ENCODE measurements at regions not wholly inside any gene's neighbourhood (a gene's known extent, or its start where the extent isn't known, plus 50 kb on each side); places are given as distances from the start of the nearest gene placed in this dataset.
"Not testable (repeated sequence)": the region's sequence is repeated elsewhere in the genome, so short reads cannot be mapped to it uniquely, and the experiment has no call there.

GRCh38 chr6:153373869-153374268 is 242.8 kb upstream of the RGS17 start:
- no peak for DNase-seq

- DNase-seq = no peak
Observed at GRCh38 chr6:153368131-153368530, 237.0 kb upstream of the RGS17 start.

DNA sequence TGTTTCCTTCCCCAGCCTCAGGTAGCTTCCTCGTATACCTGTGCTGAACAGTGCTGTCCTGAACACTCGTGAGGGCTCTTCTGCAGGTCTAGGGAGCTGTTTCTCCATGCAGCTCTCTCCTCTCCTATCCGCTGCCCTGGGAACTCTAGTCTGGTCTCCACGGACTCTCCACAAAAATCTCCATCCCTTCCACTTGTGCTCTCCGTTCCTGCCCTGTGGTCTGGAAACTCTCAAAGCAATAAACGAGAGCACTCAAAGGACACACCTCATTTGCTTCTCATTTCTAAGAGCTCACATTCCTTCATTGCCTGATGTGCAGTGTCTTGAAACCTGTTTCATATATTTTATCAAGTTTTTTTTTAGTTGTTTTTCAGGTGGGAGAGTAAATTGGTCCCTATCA is 235.9 kb upstream of the RGS17 start:
- no peak for DNase-seq

GRCh38 chr6:153357391-153357790 is 226.3 kb upstream of the RGS17 start:
- no peak for DNase-seq

DNA sequence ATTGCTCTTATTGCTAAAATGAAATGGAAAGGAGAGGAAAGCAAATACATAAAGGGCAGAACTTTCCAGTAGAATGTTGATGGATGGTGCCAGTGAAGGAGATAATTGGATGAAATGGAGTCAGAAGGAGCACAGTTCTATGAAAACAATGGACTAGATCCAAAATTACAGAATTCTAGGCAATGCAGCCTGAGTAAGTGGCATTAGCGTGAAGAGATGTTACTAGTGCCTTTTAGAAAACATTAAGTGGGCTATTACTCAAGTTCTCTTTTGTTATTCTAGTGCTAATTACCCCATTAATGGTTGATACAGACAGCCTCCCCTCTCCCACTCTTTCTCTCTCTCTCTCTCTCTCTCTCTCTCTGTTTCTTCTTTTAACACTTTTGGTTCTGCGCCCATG is 209.5 kb upstream of the RGS17 start:
- no peak for DNase-seq

DNA sequence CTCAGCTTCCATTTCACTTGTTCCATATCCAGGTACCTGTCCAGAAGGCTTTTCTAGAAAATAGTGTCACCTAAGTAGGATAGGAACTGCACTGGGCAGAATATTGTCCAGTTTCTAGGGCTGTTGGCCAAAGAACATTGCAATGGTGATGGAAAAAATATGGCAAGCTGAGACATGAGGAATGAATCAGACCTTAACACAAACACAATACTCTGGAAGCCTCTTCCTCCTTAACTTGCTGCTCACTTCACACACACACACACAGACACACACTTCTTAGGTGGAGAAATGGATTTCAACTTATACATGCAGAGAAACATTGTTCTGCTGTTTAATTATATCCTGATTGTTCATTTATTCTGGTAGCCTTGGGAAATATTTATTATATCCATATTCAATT is 203.0 kb upstream of the RGS17 start:
- no peak for DNase-seq

GRCh38 chr6:153331221-153331620 is 200.1 kb upstream of the RGS17 start:
- DNase-seq = not testable (repeated sequence)

DNA sequence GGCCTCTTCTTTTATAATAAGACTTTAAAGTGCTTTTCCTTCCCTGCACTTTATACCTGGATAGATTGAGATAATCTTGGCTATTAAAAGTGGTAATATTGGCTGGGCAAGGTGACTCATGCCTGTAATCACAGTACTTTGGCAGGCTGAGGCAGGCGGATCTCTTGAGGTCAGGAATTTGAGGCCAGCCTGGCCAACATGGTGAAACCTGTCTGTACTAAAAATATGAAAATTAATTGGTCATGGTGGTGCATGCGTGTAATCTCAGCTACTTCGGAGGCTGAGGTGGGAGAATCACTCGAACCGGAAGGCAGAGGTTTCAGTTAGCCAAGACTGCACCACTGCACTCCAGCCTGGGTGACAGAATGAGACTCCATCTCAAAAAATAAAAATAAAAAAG is 197.1 kb upstream of the RGS17 start:
- no peak for DNase-seq

DNA sequence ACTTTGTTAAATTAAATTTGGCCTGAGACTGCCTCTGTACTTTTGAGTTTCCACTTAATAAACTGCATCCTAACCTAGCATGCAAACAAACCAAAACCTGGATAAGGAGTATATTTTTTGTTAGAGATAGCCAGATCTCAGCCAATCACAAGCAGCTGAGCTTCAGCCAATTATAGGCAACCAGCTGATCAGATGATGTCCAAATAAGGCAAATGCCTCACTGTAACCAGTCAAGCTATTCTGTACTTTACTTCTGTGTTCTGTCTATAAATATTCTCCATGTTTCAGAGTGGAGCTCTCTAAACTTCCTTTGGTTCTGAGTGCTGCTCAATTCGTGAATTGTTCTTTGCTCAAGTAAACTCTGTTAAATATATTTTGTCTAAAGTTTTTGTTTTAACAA is 194.6 kb upstream of the RGS17 start:
- DNase-seq = no peak

DNA sequence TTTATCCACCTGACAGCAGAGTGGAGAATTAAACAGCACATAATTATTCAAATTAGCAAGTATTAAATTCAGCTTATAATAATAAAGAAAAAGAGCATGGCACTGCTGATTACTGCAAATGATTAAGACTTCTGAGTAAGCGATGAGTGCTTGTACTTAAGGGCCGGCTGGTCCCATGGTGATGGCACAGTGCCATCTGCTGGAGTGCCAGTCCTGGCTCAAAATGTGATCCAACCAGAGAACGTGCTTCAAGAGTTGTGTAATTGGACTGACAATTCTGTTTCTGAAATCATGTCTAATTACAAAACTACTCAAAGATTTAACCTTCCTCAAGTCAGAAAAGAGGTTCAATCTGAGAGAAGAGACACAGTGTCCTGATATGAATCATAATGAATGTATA is 181.6 kb upstream of the RGS17 start:
- DNase-seq = peak; percentile 3 to 12

DNA sequence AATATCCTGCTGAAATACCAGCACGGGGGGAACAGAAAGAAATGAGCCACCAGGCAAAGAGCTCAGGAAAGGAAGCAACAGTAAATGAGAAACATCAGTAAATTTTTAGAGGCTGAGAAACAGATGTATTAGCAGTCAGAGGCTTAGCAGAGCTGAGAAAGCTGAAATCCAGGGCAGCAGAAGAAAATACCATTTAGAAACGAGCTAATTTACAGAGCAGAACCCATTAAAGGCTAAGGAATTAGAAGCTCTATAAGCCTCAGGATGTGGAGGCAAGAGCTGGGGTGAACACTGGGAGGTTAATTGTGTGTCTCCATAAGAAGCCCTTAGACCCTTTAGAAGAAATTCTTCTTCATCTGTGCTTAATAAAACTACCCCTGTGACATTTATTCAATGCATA is 178.6 kb upstream of the RGS17 start:
- DNase-seq = no peak

- DNase-seq = no peak
Observed at GRCh38 chr6:153302133-153302532, 171.1 kb upstream of the RGS17 start.

DNA sequence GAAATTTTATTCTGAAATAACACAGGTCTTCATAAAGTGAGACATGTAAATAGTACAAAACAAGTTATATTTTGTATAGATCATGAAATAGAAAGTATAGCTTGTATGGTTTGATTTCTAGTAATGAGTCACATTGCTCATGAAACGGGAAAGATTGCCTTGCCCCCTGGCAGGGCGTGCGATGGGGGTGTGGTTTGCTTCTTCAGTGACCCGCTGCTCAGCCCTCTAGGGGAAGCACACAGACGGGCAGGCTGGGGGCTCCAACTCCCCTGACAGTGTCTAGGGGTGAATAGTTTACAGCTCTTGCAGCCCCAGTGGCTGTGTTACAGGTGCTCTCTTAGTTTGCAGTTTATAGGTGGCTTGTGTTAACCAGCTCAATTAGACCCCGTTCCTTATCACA is 170.5 kb upstream of the RGS17 start:
- no peak for DNase-seq

- not testable (repeated sequence) for DNase-seq
Observed at GRCh38 chr6:153282456-153282855, 151.4 kb upstream of the RGS17 start.

DNA sequence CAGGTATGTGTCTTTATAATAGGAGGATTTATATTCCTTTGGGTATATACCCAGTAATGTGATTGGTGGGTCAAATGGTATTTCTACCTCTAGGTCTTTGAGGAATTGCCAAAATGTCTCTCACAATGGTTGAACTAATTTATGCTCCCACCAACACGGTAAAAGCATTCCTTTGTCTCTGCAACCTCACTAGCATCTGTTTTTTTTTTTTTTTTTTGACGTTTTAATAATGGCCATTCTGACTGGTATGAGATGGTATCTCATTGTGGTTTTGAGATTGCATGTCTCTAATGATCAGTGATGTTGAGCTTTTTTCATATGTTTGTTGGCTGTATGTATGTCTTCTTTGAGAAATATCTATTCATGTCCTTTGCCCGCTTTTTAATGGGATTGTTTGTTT is 144.9 kb upstream of the RGS17 start:
- DNase-seq = no peak

DNA sequence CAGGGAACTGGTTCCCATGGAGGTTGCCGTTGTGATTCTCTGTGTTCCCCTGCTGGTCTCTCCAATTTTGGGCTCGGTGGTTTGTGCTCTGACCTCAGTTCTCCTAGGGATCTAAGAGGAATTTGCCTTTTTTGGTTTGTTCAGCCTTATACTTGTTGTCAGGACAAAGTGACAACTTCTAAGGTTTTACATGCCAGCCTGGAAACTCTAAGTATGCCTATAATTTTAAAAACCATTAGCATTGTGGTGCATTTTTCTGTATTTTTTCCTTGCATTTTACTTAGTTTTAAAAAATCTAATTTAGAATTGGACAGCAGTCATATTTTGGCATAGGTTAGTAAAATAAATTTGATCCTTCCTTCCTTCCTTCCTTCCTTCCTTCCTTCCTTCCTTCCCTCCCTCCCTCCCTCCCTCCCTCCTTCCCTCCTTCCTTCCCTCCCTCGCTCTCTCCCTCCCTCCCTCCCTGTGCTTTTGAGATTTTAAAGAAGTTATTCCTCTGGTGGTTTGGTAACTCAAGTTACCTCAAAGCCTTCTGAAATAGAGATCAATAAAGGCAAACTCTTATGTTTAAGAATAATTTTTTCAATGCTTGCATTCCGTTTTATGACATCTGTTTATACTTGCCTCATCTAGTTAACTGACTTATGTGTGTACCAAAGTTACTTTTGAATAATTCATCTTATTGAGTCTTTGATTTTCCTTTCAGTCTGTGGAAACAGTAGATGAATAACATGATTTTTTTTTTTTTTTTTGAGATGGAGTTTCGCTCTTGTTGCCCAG is 141.3 kb upstream of the RGS17 start:
- no peak for DNase-seq

- DNase-seq = no peak
Observed at GRCh38 chr6:153263489-153263888, 132.4 kb upstream of the RGS17 start.

DNA sequence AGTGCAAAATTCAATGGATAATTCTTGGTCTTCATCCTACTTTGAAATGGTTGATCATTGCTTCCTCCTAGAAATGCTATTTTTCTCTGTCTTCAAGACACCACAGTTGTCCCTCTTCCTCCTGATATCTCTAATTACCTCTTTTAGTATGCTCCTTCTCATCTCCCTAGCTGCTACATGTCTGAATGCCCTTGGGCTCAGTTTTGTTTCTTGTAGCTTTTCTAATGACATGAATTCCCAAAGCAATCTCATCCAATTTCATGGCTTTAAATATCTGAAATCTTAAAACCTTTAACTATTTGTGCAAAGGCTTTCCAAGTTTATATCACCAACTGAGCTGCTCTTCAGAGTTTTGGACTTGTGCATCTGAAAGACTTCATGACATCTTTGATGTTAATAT is 120.2 kb upstream of the RGS17 start:
- DNase-seq = no peak

GRCh38 chr6:153237670-153238069 is 106.6 kb upstream of the RGS17 start:
- no peak for DNase-seq

GRCh38 chr6:153231048-153231646 is 100.1 kb upstream of the RGS17 start:
- DNase-seq = peak; percentile 22 to 43

DNA sequence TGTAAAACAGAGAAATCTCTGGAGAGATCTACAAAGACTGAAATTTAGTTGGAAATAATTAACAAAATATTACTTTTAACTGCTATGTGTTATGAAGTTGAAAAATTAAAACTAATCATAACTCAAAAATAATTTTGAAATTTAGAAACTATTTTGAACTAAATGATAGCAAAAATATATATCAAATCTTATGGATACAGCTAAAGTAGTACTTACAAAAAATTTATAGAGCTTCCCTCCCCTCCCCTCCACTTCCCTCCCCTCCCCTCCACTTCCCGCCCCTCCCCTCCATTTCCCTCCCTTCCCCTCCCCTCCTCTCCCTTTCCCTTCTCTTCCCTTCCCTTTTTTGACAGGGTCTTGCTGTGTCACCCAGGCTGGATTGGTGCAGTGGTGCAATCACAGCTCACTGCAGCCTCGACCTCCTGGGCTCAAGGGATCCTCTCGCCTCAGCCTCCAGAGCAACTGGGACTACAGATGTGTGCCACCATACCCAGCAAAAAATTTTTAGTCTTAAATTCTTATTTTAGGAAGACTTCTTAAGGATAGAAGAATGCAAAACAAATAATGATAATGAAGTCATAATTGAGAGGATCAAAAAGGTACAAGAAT is 87.2 kb upstream of the RGS17 start:
- DNase-seq = no peak

GRCh38 chr6:153216789-153217188 is 85.7 kb upstream of the RGS17 start:
- DNase-seq = no peak

DNA sequence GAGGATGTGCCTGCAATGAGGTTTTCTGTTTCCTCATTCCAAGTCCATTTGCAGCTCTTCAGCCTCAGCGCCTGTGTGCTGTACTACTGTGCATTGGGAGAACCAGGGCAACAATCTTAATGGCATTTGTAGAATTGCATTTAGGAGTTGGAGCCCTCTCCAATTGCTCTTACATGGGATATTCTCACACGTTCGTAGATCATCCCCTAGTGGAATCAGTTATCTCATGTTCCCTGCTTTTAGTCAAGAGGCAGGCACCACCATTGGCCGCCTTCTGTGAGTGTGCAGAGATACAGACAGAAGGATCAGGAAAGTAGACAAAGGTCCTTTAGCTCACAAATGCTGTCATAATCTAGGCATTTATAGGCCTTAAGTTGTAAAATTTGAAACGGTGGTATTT is 84.2 kb upstream of the RGS17 start:
- no peak for DNase-seq

- DNase-seq = no peak
Observed at GRCh38 chr6:153214436-153214835, 83.4 kb upstream of the RGS17 start.

DNA sequence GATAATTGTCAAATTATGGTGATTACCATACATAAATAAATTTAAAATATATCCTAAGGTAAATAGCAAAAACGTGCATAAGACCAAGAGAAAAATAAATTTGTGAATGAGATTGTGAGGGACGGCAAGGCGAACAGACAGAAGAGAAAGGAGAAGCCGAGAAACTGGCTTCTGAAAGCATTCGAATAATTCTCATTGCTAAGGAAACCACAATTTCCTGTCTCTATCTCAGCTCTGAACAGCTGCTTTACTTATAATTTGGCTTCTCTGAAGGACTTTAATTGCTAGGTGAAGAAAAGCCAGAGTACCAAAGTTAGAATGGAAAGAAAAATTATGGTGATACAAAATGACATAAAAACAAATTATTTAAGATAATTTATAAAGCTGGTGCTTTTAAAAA is 79.0 kb upstream of the RGS17 start:
- DNase-seq = no peak

Measured in stimulated activated CD4-positive, alpha-beta T cell treated with anti-CD3 and anti-CD28 coated beads, Interleukin-2, amount 100 ng/mL, for 48 hours (primary cell).